Endothelial cell (in vitro differentiated cells): ENCODE measurements at regions not wholly inside any gene's neighbourhood (a gene's known extent, or its start where the extent isn't known, plus 50 kb on each side); places are given as distances from the start of the nearest gene placed in this dataset.

Experiments used
- DNase-seq: peaks from one replicate; pipeline ENCODE4 v3.0.0; 2021; ENCODE audit warnings: low spot score
- H3K27ac Mint-ChIP-seq: one replicate; pipeline ENCODE4 v1.8.0; 2021; ENCODE audit warnings: mixed read lengths, inconsistent platforms; ENCODE audit not compliant: unreplicated experiment
- H3K27me3 Mint-ChIP-seq: one replicate; pipeline ENCODE4 v1.8.0; 2021; ENCODE audit warnings: mild to moderate bottlenecking, moderate library complexity, mixed read lengths, inconsistent platforms; ENCODE audit not compliant: unreplicated experiment
- H3K36me3 Mint-ChIP-seq: one replicate; pipeline ENCODE4 v1.8.0; 2021; ENCODE audit warnings: mild to moderate bottlenecking, low read depth, mixed read lengths, inconsistent platforms; ENCODE audit not compliant: unreplicated experiment
- H3K4me1 Mint-ChIP-seq: one replicate; pipeline ENCODE4 v1.8.0; 2021; ENCODE audit warnings: mild to moderate bottlenecking, mixed read lengths, inconsistent platforms; ENCODE audit not compliant: unreplicated experiment
- H3K4me3 Mint-ChIP-seq: one replicate; pipeline ENCODE4 v1.8.0; 2021; ENCODE audit warnings: mild to moderate bottlenecking, mixed read lengths, inconsistent platforms; ENCODE audit not compliant: unreplicated experiment
- H3K9me3 Mint-ChIP-seq: one replicate; pipeline ENCODE4 v1.8.0; 2021; ENCODE audit warnings: mixed read lengths, inconsistent platforms; ENCODE audit not compliant: unreplicated experiment
- CTCF ChIP-seq: fragments of 200-600 bp; sonication (generic); IDR thresholded peaks from one replicate; pipeline ENCODE4 v1.5.0; 2021; ENCODE audit warnings: antibody characterized with exemption; ENCODE audit not compliant: unreplicated experiment

GRCh38 chr12:124453419-124454351 lies 113.7 kb downstream of the NCOR2 start:
- Mint-ChIP-seq H3K36me3 (peaks cover 14% of the 10 kb centered on the region), H3K4me1 (peaks cover 9% of the 10 kb centered on the region), H3K27ac (peak overlapping the region; percentile 52), H3K4me3 (no peak overlapping the region), H3K9me3 (no peaks in the 10 kb centered on the region), H3K27me3 (peaks cover 8% of the 10 kb centered on the region)
- DNase-seq, result no peak
- no peak for TF ChIP-seq CTCF

GRCh38 chr12:124452576-124453331 lies 114.7 kb downstream of the NCOR2 start:
- no peak overlapping the region for H3K4me3 Mint-ChIP-seq
- no peaks in the 10 kb centered on the region for H3K9me3 Mint-ChIP-seq
- no peak overlapping the region for H3K27ac Mint-ChIP-seq

GRCh38 chr12:124451637-124452243 lies 115.7 kb downstream of the NCOR2 start:
- TF ChIP-seq CTCF, result no peak
- H3K27ac Mint-ChIP-seq, result no peak overlapping the region

More at GRCh38 chr12:124452576-124453331, 114.7 kb downstream of the NCOR2 start:
- no peak for TF ChIP-seq CTCF
- Mint-ChIP-seq H3K4me1 (peaks cover 9% of the 10 kb centered on the region), H3K27me3 (peaks cover 8% of the 10 kb centered on the region), H3K36me3 (peaks cover 12% of the 10 kb centered on the region)
- no peak for DNase-seq

GRCh38 chr12:124451016-124451415 lies 116.4 kb downstream of the NCOR2 start:
- no peak for DNase-seq
- H3K36me3 Mint-ChIP-seq, result peaks cover 17% of the 10 kb centered on the region
- no peak overlapping the region for H3K27ac Mint-ChIP-seq
- peaks cover 11% of the 10 kb centered on the region for H3K27me3 Mint-ChIP-seq
- peaks cover 5% of the 10 kb centered on the region for H3K4me1 Mint-ChIP-seq
- no peaks in the 10 kb centered on the region for H3K9me3 Mint-ChIP-seq
- no peak overlapping the region for H3K4me3 Mint-ChIP-seq
- TF ChIP-seq CTCF, result no peak

More at GRCh38 chr12:124451637-124452243, 115.7 kb downstream of the NCOR2 start:
- DNase-seq, result no peak
- Mint-ChIP-seq H3K9me3 (no peaks in the 10 kb centered on the region), H3K36me3 (peaks cover 12% of the 10 kb centered on the region), H3K27me3 (peaks cover 8% of the 10 kb centered on the region), H3K4me1 (peaks cover 9% of the 10 kb centered on the region), H3K4me3 (no peak overlapping the region)
